ENCODE measurements at regions not wholly inside any gene's neighbourhood (a gene's known extent, or its start where the extent isn't known, plus 50 kb on each side); places are given as distances from the start of the nearest gene placed in this dataset.

GRCh38 chr1:164417016-164417704 is 141.8 kb upstream of the PBX1 start:
- Histone ChIP-seq H3K27ac (no peak overlapping the region), H3K4me3 (no peak overlapping the region)
- DNase-seq (ENCODE audit: low spot score): no peak
- TF ChIP-seq, protein P1, sequence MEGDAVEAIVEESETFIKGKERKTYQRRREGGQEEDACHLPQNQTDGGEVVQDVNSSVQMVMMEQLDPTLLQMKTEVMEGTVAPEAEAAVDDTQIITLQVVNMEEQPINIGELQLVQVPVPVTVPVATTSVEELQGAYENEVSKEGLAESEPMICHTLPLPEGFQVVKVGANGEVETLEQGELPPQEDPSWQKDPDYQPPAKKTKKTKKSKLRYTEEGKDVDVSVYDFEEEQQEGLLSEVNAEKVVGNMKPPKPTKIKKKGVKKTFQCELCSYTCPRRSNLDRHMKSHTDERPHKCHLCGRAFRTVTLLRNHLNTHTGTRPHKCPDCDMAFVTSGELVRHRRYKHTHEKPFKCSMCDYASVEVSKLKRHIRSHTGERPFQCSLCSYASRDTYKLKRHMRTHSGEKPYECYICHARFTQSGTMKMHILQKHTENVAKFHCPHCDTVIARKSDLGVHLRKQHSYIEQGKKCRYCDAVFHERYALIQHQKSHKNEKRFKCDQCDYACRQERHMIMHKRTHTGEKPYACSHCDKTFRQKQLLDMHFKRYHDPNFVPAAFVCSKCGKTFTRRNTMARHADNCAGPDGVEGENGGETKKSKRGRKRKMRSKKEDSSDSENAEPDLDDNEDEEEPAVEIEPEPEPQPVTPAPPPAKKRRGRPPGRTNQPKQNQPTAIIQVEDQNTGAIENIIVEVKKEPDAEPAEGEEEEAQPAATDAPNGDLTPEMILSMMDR (IDR thresholded peaks at IDR 0.05): no peak

DNA sequence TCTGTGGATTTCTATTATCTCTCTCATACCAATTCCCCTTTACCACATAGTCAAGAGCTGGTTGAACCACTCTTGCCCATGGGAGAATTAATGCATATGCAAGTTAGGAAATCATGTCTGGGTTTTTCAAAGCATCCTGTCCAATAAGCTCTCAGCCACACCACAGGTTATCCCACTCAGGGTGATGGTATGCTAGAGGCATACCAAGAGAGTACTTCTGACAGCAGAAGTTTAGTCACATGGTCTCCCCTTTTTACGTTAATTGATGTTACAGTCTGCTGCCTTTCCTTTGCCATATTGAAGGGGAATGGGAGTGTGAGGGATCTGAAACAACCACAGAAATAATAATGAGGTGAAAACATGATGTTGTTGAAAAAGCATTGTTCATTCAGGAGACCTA is 135.8 kb upstream of the PBX1 start:
- Histone ChIP-seq H3K4me3 (no peak overlapping the region), H3K27ac (no peak overlapping the region)
- DNase-seq (ENCODE audit: low spot score): no peak
- TF ChIP-seq, protein P1 (IDR thresholded peaks at IDR 0.05): no peak

GRCh38 chr1:164433141-164433817 is 125.7 kb upstream of the PBX1 start:
- no peak overlapping the region for H3K4me3 ChIP-seq
- DNase-seq (ENCODE audit: low spot score): no peak
- TF ChIP-seq, protein P1 (IDR thresholded peaks at IDR 0.05): no peak
- H3K27ac ChIP-seq: no peak overlapping the region

DNA sequence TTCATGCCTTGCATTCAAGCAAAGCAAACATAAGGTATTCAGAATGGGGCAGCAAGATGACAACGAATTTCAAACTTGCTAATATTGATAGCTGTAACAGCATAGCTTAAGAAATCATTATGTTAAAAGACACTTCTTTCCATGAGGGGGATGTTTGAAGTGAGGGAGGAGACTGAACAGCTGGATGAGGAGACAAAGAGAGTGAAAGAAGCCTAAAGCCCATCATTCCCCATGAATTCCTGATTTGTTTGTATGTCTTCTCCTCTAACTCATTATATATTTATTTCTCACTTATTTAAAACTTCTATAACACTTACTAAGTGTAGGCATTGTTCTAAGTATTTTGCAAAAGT is 125.2 kb upstream of the PBX1 start:
- DNase-seq (ENCODE audit: low spot score): no peak
- no peak overlapping the region for H3K4me3 ChIP-seq
- H3K27ac ChIP-seq: no peak overlapping the region
- TF ChIP-seq, protein P1 (IDR thresholded peaks at IDR 0.05): no peak

DNA sequence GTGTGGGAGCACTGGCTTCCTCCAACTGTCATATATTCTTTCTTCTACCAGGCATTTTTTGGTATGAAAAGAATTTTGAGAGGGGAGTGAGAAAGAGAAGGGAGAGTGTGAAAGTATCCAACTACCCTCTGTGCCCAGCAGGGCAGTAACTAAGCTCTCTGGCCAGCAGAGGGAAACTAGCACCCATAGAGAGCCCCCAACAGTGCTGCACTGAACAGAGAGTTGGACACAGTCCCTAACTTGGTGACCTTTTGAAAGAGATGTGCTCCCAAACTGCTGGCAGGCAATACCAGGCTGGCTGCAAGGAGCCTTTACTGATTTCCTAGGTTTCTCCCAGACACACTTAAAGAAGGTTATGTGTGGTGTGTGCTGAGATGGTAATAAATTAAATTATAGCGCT is 118.8 kb upstream of the PBX1 start:
- no peak for DNase-seq (ENCODE audit: low spot score)
- no peak overlapping the region for H3K27ac ChIP-seq
- TF ChIP-seq, protein P1 (IDR thresholded peaks at IDR 0.05): no peak
- no peak overlapping the region for H3K4me3 ChIP-seq

- no peak overlapping the region for H3K4me3 ChIP-seq
- TF ChIP-seq, protein P1 (IDR thresholded peaks at IDR 0.05): no peak
- no peak overlapping the region for H3K27ac ChIP-seq
These were observed 115.8 kb upstream of the PBX1 start for GRCh38 chr1:164443166-164443565.

DNA sequence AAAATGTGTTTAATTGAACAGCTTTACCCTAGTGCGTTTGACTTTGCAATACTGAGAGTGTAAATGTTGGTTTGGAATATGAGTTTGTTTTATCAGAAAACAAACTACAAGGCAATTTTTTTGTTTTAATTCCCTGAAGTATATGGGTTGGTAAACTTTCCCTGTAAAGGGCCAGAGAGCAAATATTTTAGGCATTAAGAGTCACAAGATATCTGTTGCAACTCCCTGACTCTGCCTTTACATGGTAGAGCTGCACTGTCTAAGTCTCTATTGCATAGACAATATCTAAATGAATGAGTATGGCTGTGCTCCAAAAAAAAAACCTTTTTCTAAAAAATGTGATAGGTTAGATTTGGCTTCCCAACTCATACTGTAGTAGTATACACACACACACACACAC is 115.1 kb upstream of the PBX1 start:
- TF ChIP-seq, protein P1 (IDR thresholded peaks at IDR 0.05): no peak
- no peak for DNase-seq (ENCODE audit: low spot score)
- no peak overlapping the region for H3K4me3 ChIP-seq
- H3K27ac ChIP-seq: no peak overlapping the region

More at GRCh38 chr1:164443166-164443565, 115.8 kb upstream of the PBX1 start:
- no peak for DNase-seq (ENCODE audit: low spot score)

Data from coronary artery (tissue), 2 donors.